Sigmoid colon (tissue), 4 donors: ENCODE measurements at regions not wholly inside any gene's neighbourhood (a gene's known extent, or its start where the extent isn't known, plus 50 kb on each side); places are given as distances from the start of the nearest gene placed in this dataset.

Source experiments
- EP300 ChIP-seq, 4 donors: sonication (generic); formaldehyde crosslinking; IDR thresholded peaks; one replicate each; pipeline ENCODE4 v1.6.1; 2017; ENCODE audit warnings: antibody characterized with exemption in 4 of 4
- POLR2A ChIP-seq, 2 donors: fragments of 450-650 bp; IDR thresholded peaks; one replicate each; pipeline ENCODE4 v1.6.1; 2016; ENCODE audit warnings: antibody characterized with exemption in 2 of 2, mild to moderate bottlenecking in 2 of 2, moderate library complexity in 2 of 2
- POLR2AphosphoS5 ChIP-seq, 4 donors: sonication (generic); formaldehyde crosslinking; IDR thresholded peaks; one replicate each; pipeline ENCODE4 v1.6.1; 2017; ENCODE audit warnings: antibody characterized with exemption in 4 of 4
- TF ChIP-seq, protein P1 (sequence below), 4 experiments: fragments of 450-650 bp in 3 of 4; fragments of 200-600 bp in 1 of 4; IDR thresholded peaks; one replicate each; pipeline ENCODE4 v1.5.1; 2016 to 2019; ENCODE audit warnings: antibody characterized with exemption in 4 of 4, mild to moderate bottlenecking in 3 of 4, moderate library complexity in 2 of 4

DNA sequence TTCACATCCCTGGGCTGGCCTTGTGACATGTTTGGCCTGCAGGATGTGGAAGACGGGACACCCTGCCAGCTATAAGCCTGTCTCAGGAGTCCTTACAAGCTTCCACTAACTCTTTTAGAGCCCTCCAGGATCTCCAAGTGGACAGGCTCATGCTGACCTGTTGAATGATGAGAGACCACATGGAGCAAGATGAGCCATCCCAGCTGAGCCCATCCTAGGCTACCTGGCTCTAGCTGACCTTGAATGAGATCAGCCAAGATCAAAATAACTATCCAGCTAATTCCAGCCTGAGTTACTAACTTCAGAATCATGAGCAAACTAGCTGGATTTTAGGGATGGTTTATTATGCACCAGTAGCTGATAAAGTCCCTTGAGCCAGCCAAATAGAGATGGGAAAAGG is 169.5 kb downstream of the TFAP2C start:
- TF ChIP-seq, protein P1, sequence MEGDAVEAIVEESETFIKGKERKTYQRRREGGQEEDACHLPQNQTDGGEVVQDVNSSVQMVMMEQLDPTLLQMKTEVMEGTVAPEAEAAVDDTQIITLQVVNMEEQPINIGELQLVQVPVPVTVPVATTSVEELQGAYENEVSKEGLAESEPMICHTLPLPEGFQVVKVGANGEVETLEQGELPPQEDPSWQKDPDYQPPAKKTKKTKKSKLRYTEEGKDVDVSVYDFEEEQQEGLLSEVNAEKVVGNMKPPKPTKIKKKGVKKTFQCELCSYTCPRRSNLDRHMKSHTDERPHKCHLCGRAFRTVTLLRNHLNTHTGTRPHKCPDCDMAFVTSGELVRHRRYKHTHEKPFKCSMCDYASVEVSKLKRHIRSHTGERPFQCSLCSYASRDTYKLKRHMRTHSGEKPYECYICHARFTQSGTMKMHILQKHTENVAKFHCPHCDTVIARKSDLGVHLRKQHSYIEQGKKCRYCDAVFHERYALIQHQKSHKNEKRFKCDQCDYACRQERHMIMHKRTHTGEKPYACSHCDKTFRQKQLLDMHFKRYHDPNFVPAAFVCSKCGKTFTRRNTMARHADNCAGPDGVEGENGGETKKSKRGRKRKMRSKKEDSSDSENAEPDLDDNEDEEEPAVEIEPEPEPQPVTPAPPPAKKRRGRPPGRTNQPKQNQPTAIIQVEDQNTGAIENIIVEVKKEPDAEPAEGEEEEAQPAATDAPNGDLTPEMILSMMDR (IDR thresholded peaks at IDR 0.05): no peak
- TF ChIP-seq POLR2AphosphoS5 (IDR thresholded peaks at IDR 0.05): no peak
- no peak for TF ChIP-seq POLR2A (IDR thresholded peaks at IDR 0.05)
- no peak for TF ChIP-seq EP300 (IDR thresholded peaks at IDR 0.05)
